ENCODE measurements at regions not wholly inside any gene's neighbourhood (a gene's known extent, or its start where the extent isn't known, plus 50 kb on each side); places are given as distances from the start of the nearest gene placed in this dataset.
A peak's percentile ranks its signal among the peaks of the same experiment; 100 is the strongest.

DNA sequence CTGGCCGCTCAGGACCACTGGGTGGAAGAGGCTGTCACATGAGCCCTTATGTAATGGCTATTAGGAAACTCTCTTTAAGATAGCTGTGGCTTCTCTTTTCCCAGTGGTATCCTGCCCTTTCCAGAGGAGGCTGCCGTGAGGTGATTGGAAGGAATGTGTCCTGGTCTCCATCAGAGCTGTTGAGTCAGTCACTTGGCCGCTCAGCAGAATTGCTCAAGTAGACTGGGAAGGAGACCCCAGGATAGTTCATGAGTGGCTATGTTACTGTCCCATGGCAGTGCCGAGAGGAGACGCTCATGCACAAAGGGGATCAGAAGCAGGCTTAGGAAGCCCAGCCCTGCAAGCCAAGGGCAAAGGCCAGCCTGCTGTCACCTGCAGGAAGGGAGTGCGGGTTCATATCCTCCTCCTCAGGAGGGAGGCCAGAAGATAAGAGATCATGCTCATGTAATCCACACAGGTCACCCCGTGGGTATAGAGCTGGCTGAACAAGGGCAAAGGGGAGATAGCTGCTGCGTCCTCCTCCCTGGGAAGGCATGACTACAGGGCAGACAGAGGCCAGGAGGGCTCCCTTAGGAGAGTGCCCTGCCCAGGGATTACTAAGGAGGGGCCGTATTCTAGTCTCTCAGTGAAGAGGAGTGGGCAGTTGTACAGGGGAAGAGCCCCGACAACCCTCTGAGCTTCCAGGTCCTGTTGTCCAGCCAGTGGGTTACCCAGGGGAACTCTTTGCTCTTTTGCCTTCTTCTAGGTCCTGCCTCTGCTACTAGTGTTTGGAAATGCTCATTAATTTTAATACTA, 137.0 kb upstream of the MAX start (continued):
- TF ChIP-seq ZNF773 (CRISPR knock-in tag; IDR thresholded peaks at IDR 0.05; ENCODE audit: borderline replicate concordance), result no peak

DNA sequence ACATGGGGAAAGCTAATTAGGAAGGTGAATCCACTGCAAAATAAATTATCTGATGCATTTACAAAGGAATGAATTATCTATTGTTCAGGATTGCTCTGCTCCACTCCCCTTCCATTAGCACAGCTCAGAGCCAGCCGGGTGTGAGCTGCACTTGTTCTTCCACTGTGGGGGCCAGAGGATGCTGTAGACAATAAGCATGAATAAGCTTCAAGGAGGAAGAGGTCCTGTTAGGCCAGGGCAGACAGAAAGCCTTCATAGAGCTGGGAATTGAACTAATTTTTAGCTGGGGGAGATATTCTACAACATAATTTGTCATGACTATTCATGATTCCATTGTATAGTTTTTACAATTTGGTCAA, 137.6 kb upstream of the MAX start:
- in situ Hi-C loops (cut with HindIII; ENCODE audit: extremely low pct_ligation_motif_present, low pct_unique_long_range_greater_than_20kb) (loop anchor here (5.0 kb wide), 1 partner anchor 57 kb away; no protein-coding TSS in a partner anchor), intact Hi-C loops (cut with micrococcal nuclease; ENCODE audit: unreplicated experiment) (no loop called here)
- Histone ChIP-seq H3K79me2 (ENCODE audit: insufficient read depth, low read length) (no peaks in the 10 kb centered on the region), H3K27me3 (ENCODE audit: control insufficient read depth in 1 of 2, insufficient read depth in 2 of 2, low read length in 2 of 2) (no peaks in the 10 kb centered on the region), H3K4me2 (ENCODE audit: low read depth, low read length) (peak overlapping the region; percentile 92), H2AFZ (ENCODE audit: low read length) (no peak overlapping the region), H3K4me3 (replicated peaks in 1 of 3; ENCODE audit: insufficient read depth in 1 of 3, low read depth in 2 of 3, low read length in 3 of 3) (peak overlapping the region in 2 of 3 experiments; percentile 6 to 65; a peak in 3 of 6 replicates), H3K9ac (ENCODE audit: insufficient read depth, low read depth, low read length) (peak overlapping the region; percentile 75), H3K4me1 (ENCODE audit: insufficient read depth, low read length) (peaks cover 81% of the 10 kb centered on the region), H4K20me1 (ENCODE audit: insufficient read depth, low read length) (no peaks in the 10 kb centered on the region), H3K9me3 (ENCODE audit: low read length) (no peaks in the 10 kb centered on the region), H3K27ac (ENCODE audit: extremely low read length, insufficient read depth, low read length) (peak overlapping the region; percentile 66), H3K36me3 (replicated peaks in 1 of 2; ENCODE audit: control insufficient read depth in 1 of 2, insufficient read depth in 2 of 2, low read length in 2 of 2) (no peaks in the 10 kb centered on the region)
- DNase-seq (ENCODE audit: low spot score) (no peak), FAIRE-seq (no peak), ATAC-seq (no peak)
- TF ChIP-seq CHCHD3 (CRISPR knock-in tag; IDR thresholded peaks at IDR 0.05), result no peak
- TF ChIP-seq, protein P1, sequence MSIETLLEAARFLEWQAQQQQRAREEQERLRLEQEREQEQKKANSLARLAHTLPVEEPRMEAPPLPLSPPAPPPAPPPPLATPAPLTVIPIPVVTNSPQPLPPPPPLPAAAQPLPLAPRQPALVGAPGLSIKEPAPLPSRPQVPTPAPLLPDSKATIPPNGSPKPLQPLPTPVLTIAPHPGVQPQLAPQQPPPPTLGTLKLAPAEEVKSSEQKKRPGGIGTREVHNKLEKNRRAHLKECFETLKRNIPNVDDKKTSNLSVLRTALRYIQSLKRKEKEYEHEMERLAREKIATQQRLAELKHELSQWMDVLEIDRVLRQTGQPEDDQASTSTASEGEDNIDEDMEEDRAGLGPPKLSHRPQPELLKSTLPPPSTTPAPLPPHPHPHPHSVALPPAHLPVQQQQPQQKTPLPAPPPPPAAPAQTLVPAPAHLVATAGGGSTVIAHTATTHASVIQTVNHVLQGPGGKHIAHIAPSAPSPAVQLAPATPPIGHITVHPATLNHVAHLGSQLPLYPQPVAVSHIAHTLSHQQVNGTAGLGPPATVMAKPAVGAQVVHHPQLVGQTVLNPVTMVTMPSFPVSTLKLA (IDR thresholded peaks at IDR 0.05), result no peak
- TF ChIP-seq, protein P2, sequence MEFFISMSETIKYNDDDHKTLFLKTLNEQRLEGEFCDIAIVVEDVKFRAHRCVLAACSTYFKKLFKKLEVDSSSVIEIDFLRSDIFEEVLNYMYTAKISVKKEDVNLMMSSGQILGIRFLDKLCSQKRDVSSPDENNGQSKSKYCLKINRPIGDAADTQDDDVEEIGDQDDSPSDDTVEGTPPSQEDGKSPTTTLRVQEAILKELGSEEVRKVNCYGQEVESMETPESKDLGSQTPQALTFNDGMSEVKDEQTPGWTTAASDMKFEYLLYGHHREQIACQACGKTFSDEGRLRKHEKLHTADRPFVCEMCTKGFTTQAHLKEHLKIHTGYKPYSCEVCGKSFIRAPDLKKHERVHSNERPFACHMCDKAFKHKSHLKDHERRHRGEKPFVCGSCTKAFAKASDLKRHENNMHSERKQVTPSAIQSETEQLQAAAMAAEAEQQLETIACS (CRISPR knock-in tag; IDR thresholded peaks at IDR 0.05), result no peak
- no peak for TF ChIP-seq ZNF83 (CRISPR knock-in tag; IDR thresholded peaks at IDR 0.05; ENCODE audit: borderline replicate concordance)
- TF ChIP-seq ZNF12 (CRISPR knock-in tag; IDR thresholded peaks at IDR 0.05), result peak; percentile 70; the same call in 1 of the 2 replicates
- peak; percentile 25; the same call in 1 of the 2 replicates for TF ChIP-seq RBFOX2 (IDR thresholded peaks at IDR 0.05; ENCODE audit: low read depth, low read length)
- 40% methylated on average over 1 of the region's 1 CpG for WGBS (ENCODE audit: low lambda C conversion rate)
- POLR2A ChIA-PET, result interaction anchor here (0.8 to 5.5 kb wide), 12 partner anchors 9 to 175 kb away, joined by 3 to 190 read pairs (median 12); partner anchors contain the start of gene MAX
- CTCF ChIA-PET (ENCODE audit: low intra/inter-chr PET ratio, low total read pairs), result no interaction called here
- BruUV-seq (replicated peaks), result no TSS peak
